Glutamatergic neuron (in vitro differentiated cells): ENCODE measurements at regions not wholly inside any gene's neighbourhood (a gene's known extent, or its start where the extent isn't known, plus 50 kb on each side); places are given as distances from the start of the nearest gene placed in this dataset.
"Not testable (repeated sequence)": the region's sequence is repeated elsewhere in the genome, so short reads cannot be mapped to it uniquely, and the experiment has no call there.

Source experiments
- DNase-seq: peaks from one replicate; pipeline ENCODE4 v3.0.0; 2022
- H3K27ac Mint-ChIP-seq: one replicate; pipeline ENCODE4 v1.8.0; 2020; ENCODE audit warnings: mild to moderate bottlenecking, mixed read lengths, inconsistent platforms; ENCODE audit not compliant: unreplicated experiment
- H3K27me3 Mint-ChIP-seq: one replicate; pipeline ENCODE4 v1.8.0; 2020; ENCODE audit warnings: mild to moderate bottlenecking, moderate library complexity, mixed read lengths, inconsistent platforms; ENCODE audit not compliant: unreplicated experiment
- H3K36me3 Mint-ChIP-seq: one replicate; pipeline ENCODE4 v1.8.0; 2020; ENCODE audit warnings: mild to moderate bottlenecking, mixed read lengths, inconsistent platforms; ENCODE audit not compliant: unreplicated experiment
- H3K4me1 Mint-ChIP-seq: one replicate; pipeline ENCODE4 v1.8.0; 2020; ENCODE audit warnings: mild to moderate bottlenecking, low read depth, mixed read lengths, inconsistent platforms; ENCODE audit not compliant: unreplicated experiment
- H3K4me3 Mint-ChIP-seq: one replicate; pipeline ENCODE4 v1.8.0; 2020; ENCODE audit warnings: mild to moderate bottlenecking, mixed read lengths, inconsistent platforms; ENCODE audit not compliant: unreplicated experiment
- H3K9me3 Mint-ChIP-seq: one replicate; pipeline ENCODE4 v1.8.0; 2020; ENCODE audit warnings: mild to moderate bottlenecking, moderate library complexity, mixed read lengths, inconsistent platforms; ENCODE audit not compliant: unreplicated experiment
- CTCF ChIP-seq: fragments of 200-600 bp; sonication (generic); IDR thresholded peaks from one replicate; pipeline ENCODE4 v1.5.0; 2021; ENCODE audit not compliant: partially characterized antibody, unreplicated experiment

DNA sequence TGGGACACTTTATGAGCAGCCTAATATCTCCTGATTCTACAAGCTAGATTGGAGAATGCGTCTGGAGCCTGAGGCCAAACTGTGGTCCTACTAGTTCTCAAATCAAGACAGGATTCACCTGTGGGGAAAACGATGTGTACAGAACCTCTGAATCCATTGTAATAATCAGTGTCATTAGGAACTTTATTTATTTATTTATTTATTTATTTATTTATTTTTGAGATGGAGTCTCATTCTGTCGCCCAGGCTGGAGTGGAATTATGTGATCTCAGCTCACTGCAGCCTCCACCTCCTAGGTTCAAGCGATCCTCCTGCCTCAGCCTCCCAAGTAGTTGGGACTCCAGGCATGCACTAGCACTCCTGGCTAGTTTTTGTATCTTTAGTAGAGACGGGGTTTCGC is 52.6 kb upstream of the KIF26B start:
- DNase-seq, H3K27ac Mint-ChIP-seq, H3K4me1 Mint-ChIP-seq, H3K27me3 Mint-ChIP-seq, H3K4me3 Mint-ChIP-seq: not testable (repeated sequence)
- H3K9me3 Mint-ChIP-seq: peaks cover 12% of the 10 kb centered on the region
- H3K36me3 Mint-ChIP-seq: peaks cover 19% of the 10 kb centered on the region

GRCh38 chr1:245099401-245099800 is 55.4 kb upstream of the KIF26B start:
- TF ChIP-seq CTCF: no peak
- Mint-ChIP-seq H3K27ac (no peak overlapping the region), H3K27me3 (peaks cover 4% of the 10 kb centered on the region), H3K9me3 (peaks cover 7% of the 10 kb centered on the region), H3K36me3 (peaks cover 13% of the 10 kb centered on the region), H3K4me1 (peaks cover 2% of the 10 kb centered on the region), H3K4me3 (no peak overlapping the region)
- no peak for DNase-seq

GRCh38 chr1:245098924-245099323 is 55.9 kb upstream of the KIF26B start:
- Mint-ChIP-seq H3K36me3 (peaks cover 13% of the 10 kb centered on the region), H3K4me3 (no peak overlapping the region), H3K9me3 (peaks cover 7% of the 10 kb centered on the region), H3K27me3 (peaks cover 4% of the 10 kb centered on the region), H3K27ac (no peak overlapping the region), H3K4me1 (peaks cover 2% of the 10 kb centered on the region)
- no peak for TF ChIP-seq CTCF
- DNase-seq: no peak

DNA sequence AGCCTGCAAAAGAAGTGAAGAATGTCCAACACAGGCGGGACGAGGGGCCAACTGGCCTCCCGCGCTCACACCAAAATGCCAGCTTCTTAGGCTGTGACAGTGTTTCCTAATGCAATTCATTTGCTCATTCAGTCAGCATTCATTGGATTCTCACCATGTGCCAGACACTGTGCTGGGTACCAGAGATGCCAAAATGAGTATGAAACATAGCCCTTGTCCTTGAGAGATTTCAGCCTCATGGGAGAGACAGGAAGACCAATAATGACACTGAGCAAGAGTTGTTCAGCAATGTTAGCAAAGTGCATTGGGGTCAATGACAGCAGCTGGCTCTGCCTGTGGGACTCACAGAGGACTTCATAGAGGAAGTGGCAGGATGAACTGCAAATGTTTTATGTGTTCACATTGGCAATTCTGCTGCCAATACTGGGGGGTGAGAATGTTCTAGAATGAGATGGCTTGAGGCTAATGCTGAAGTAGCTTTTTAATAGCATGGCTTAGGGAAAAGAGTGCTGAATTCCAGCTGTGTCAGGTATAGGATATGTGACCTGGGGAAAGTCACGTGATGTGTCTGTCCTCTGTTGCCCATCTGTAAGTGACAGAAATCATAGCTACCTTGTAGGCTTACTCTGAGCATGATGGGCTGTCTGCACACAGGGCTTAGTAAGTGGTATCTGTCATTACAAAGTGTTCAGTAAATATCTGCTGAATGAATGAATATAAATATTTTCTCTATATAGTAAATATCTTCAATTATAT is 58.3 kb upstream of the KIF26B start:
- no peak overlapping the region for H3K27ac Mint-ChIP-seq
- H3K4me1 Mint-ChIP-seq: peaks cover 5% of the 10 kb centered on the region
- no peak for TF ChIP-seq CTCF
- no peak for DNase-seq
- H3K4me3 Mint-ChIP-seq: no peak overlapping the region
- peaks cover 1% of the 10 kb centered on the region for H3K27me3 Mint-ChIP-seq
- H3K9me3 Mint-ChIP-seq: peaks cover 4% of the 10 kb centered on the region
- H3K36me3 Mint-ChIP-seq: peaks cover 13% of the 10 kb centered on the region

GRCh38 chr1:245095903-245096302 is 58.9 kb upstream of the KIF26B start:
- DNase-seq: no peak
- no peak for TF ChIP-seq CTCF
- Mint-ChIP-seq H3K36me3 (peaks cover 13% of the 10 kb centered on the region), H3K27ac (no peak overlapping the region), H3K4me3 (no peak overlapping the region), H3K4me1 (peaks cover 5% of the 10 kb centered on the region), H3K9me3 (peaks cover 4% of the 10 kb centered on the region), H3K27me3 (peaks cover 1% of the 10 kb centered on the region)
